Endothelial cell of hepatic sinusoid (primary cell): ENCODE measurements at regions not wholly inside any gene's neighbourhood (a gene's known extent, or its start where the extent isn't known, plus 50 kb on each side); places are given as distances from the start of the nearest gene placed in this dataset.

ENCODE experiments used
- in situ Hi-C: cut with HindIII; loops from 2 replicates; pipeline ENCODE4 v1.10.0; 2017; ENCODE audit warnings: low sequenced_read_pairs

DNA sequence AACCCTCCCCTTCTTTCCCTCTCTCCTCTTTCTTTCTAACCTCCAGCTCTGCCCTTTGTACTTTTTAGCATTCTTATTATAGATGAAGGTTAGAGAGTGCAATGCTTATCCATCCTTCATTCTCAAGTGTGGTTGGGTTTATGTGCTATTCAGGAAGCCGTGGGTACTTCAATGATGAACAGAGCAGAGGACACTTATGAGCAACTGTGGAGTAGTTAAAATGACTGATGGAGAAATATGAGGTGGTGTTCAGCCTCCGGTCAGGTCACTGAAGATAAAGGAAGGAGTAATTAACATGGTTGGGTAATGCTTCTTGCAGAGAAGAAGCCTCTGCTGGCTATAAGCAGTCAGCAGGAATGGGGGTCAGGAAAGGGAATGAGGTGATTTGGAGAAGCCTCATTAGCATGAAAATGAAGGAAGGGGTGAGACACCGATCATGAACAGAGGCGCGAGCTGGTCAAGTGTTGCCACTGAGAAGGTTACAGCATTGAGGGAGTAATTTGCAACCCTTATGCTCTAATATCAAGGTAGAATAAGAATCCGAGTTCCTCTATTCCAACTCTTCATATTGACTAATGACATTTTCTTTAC is 174.7 kb downstream of the LPIN1 start:
- in situ Hi-C loops, result no loop called here

DNA sequence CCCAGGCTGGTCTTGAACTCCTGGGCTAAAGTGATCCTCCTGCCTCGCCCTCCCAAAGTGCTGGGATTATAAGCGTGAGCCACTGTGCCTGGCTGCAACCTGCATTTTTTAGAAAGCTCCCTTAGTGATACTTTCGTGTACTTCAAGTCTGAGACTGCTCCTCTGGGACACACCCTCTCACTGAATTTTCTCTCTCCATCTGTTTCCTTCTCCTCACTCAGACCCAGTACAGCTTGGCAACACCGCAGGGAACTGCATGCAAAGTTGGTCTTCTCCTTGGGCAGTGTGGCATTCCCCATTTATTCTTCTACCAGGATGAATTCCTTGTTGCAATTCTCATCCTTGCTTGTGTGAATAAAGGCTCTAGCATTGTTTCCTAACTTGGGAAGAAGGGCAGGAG is 175.9 kb downstream of the LPIN1 start:
- in situ Hi-C loops, result no loop called here

DNA sequence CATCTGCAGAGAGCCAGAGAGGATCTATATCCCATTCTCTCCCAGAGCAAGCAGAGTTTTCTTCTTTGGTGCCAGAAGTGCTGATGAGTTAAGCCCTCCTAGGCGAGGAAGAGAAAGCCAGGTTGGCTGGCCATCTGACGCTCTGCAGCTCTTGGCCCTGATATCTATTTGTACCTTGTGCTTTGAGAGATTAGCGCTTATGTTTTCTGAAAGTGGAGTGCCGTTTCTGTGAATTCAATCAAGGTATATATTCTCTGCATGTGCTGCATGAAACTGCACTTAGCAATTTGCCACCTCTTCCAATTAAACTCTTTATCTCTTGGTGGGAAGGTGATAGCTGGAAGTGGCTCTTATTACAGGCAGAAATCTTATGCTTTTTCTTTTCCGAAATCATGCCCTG is 177.5 kb downstream of the LPIN1 start:
- in situ Hi-C loops, result no loop called here

DNA sequence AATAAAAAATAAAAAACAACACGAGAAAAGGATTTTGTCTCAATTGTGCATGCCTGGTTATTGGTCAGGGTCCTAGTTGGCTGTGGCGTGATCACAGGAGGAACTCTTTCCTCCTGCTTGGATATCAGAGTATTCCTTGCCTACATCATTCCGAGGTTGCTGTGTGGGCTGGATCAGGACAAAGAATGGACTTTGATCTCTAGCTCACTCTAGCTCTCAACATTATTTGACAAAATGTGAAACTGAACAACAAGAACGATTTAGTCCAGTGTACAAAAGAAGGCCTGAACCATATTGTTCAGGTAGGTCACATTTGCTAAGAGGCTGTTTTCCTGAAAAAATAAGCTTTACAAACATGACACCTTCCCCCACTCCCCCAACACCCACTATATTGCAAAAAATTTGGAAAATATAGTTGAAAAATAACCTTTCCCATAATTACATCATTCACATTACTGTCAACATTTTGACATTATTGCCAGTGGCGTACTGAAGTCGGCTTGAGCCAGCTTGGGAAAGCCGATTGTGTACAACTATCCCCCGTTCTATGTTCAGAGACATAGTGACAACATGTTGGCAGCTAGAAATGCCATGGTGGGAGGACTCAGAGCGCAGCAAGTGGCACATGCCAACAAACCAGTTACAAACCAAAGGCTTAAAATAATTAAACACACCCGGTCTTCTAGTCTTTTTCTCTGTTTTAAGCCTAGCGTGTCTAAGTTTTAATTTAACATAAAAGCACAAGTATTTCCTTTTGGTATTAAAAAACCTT is 179.0 kb downstream of the LPIN1 start:
- in situ Hi-C loops, result no loop called here

DNA sequence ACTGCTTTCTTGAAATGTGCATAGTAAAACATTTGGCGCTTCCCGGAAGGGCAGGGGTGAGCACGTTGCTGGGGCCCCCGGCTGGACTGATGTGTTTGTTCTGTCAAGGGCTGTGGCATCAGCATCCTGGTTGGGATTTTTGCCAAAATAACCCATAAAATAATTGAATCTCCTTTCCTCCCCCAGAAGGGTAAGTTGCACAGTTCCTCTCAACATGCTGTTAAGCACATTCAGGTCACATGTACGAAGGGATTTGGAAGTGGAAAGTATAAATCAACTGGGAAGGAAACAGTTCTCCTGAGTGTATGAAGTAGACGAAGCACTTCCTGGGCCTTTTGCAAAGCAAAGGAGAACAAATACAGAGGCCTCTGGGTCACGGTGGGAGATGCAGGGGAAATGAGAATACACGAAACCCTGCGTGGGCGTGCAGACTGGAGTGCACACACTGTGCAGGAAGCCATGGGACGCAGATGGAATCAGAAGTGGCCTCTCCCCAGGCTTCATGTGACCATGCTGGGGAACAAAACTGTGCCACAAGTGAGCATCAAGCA is 183.9 kb downstream of the LPIN1 start:
- in situ Hi-C loops, result no loop called here

DNA sequence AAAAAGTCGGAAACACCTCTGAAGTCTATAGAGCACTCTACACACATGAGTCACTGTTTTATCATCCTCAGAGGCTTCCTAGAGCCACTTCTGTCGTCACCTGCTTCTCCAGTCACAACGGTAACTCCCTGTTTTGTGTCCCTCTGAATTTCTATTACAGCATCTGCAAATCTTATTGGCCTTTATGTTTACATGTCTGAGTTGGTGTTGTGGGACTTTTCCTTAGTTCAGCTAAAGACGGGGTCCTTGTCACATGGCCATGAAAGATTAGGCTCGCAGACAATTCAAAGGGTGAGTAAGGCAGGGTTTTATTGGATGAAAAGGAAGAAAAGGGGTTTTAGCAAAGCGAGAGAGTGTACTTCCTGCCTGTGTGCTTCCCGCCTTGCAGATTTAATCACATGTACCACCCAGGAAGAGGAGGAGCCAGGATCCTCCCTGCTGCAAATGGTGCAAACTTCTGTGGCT is 185.6 kb downstream of the LPIN1 start:
- in situ Hi-C loops, result no loop called here

DNA sequence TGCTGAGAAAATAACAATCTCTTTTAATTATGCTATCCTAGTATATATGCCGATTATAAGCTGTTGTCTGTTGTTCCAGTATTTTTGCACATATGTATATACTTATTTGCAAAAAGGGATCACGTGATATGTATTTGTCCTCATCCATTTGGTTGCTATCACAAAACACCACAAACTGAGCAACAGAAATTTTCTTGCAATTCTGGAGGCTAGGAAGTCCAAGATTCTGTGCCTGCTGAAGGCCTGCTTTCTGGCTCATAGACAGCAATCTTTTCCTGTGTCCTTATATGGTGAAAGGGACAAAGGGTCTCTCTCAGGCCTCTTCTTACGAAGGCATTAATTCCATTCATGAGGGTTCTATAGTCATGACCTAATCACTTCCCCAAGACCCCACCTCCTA is 186.5 kb downstream of the LPIN1 start:
- in situ Hi-C loops, result no loop called here

DNA sequence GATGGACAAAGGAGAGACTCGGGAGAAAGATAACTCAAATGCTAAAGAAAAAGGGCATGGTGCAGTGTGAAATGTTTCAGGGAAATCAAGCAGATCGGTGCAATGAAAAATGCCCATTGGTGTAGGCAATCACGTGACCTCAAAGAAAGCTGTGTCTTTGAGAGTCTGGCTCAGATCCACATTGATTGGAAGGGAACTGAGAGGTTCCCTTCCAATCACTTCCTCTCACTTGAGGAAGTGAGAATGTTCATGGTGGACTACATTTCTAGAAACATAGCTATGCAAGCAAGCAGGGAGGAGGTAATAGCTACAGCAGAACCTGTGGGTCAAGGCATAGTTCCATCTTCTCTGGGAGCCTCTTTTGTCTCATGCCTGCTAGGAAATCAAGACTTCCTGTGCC is 187.4 kb downstream of the LPIN1 start:
- in situ Hi-C loops, result no loop called here

DNA sequence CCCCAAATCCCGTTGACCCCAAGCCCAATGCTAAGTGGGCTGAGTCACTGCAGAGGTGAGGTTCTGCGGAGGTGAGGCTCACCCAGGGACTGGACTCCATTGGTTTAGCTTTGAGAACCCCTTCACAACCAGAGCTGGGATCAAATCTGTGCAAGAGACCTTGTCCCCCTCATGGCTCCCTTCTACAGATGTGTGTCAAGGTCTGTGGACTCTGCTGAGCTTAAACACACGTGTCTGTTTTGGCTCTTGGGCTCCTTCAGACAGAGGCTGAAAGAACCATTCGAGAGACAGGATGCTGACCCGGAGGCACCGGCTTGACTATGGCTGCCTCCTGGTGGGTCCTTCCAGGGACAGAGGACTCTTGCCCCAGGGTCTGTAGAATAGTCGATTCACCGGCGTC is 190.3 kb downstream of the LPIN1 start:
- in situ Hi-C loops, result no loop called here

DNA sequence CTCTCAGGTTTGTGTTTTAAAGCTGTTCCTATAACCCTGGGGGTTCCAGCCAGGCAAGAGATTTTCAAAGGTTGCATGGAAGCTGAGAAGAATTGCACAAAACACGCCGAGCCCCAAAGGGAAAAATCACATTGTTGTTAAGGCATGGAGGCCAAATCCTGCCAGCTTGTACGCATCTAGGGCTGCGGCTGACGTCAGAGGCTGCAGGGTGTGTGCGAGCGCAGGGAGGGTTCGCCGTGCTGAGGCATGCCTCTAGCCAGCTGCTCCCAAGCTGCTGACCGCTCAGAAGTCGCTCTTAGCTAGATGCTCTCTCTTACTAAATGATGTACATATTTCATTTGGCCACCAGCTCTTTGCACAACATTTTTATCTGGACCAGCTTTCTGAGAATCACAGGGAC is 191.8 kb downstream of the LPIN1 start:
- in situ Hi-C loops, result no loop called here

DNA sequence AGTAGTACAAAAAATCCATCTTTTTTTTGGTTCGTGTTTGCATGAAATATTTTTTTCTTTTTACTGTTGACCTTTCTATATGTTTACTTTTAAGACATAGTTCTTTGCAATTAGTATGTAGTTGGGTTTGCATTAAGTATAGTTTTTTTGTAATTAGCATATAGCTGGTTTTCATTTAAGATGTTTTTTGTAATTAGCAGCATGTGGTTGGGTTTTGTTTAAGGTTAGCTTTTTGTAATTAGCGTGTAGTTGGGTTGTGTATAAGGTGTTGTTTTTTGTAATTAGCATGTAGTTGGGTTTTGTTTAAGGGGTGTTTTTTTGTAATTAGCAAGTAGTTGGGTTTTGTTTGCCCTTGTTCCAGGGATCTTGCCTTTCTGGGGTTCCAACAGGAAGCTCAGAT is 193.1 kb downstream of the LPIN1 start:
- in situ Hi-C loops, result no loop called here

DNA sequence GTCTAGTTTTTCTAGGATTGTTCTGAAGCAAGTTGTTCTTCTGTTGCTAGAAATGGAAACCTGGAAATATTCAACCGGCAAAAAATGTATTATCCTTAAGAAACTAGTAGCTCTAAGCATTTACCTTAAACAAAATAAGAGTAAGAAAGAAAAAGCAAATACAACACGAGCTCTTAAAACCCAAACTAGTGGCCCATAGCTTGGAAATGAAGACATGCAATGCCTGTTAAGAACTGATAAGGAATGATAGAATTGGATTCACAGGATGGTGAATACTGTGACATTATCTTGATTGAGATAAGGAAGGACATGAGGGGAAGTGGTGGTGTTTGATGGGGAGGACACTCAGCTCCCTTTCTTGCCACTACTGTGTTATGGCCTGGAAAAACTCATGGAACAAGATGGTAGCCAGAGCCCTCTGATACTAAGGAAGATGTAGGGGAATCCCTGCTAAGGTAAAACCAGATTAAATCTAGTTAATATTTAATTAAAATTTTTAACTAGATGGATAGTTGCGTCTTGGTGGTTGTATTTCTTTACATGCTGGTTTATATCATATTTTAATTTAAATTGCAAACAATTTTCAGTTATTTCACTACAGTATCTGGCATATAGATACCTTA is 193.8 kb downstream of the LPIN1 start:
- in situ Hi-C loops, result no loop called here

DNA sequence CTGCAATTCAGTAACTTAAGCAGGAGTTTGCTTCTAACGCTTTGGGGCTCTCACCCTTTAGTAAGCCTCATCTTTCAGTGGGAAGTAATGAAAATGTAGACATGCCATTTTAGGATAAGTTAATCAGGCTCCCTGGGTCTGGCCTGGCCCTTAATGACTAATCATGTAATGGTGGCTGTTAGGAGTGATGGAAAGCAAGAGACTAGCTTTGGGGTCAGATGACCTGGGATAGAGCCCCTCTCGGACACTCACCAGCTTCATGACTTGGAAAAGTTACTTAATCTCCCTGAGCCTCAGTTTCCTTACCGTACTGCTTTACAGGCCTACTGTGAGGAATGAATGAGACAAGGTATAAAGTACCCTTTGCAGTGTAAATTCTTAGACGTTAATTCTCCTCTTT is 194.4 kb downstream of the LPIN1 start:
- in situ Hi-C loops, result no loop called here

DNA sequence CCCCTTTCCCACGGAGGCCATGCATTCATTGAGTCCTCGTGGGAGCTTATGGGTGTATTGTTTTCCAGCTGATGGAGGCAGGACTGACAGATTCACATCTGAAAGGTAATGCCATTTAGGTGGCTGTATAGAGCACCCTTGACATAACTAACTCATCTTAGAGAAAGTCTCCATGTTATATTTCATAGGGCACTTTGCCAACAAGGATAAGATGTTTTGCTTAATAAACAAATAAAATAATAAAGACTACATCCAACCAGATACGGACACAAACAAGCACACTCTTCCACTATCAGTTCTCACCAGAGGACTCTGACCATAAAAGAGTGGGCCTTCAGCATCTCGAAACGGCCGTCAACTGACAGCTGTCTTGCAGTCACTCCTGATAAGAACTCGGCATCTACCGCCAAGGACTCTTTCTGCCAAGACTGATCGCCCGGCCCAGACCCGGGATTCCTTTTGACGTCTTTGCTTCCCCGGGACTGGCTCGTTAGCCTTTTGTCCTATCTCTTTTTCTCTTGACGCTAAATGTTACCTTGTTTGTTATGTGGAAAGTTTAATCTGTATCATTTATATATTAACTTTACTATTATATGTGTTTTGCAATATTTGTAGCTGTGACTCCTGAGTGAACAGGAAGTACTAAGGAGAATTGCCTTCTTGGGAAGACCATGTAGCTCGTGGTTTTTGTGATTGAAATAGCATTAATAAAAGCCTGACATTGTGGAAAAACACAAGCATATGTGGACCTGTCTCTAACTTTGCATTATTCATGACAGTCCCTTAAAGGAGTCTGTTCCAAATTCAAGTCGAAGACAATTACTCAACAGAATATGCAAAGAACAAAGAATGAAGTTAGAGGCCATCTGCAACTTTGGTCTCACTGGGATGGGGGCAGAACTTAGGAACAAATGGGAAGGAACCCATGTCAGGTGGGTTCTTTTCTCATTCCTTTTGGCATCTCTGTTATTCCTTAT is 195.1 kb downstream of the LPIN1 start:
- in situ Hi-C loops, result no loop called here

DNA sequence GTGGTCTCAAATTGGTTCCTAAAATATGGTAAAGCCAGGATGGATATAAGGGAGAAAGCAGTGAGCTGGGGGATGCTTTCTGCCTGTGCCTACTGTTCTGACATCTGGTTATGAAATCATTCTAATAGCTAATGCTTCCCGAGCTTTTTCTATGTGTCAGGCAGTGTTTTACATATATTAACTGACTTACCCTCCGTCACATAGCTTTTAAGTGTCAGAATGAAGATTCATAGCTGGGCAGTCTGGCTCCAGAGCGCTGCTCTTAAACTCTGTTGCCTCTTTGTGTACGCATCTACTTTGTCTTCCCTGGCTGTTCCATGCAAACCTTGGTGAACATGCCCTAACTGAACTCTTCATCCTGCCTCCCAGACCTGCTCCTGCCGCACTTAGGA is 195.7 kb downstream of the LPIN1 start:
- in situ Hi-C loops, result no loop called here

DNA sequence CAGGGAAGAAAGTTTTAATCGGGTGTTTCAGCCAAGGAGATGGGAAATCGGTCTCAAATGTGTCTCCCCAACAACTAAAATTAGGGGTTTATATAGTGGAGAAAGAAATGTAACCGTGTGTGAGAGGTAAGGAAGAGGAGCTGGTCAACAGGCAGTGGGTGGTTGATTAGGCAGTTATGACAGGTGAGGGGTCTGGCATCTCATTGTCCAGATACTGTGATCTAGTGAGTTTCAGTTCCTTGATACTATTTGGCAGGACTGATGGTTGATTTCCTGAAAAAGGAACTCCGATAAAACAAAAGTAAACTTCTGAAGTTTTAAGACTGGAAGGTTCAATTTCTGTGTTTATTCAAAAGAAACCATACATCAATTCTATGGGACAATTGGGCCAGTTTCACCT is 197.9 kb downstream of the LPIN1 start:
- in situ Hi-C loops, result no loop called here

DNA sequence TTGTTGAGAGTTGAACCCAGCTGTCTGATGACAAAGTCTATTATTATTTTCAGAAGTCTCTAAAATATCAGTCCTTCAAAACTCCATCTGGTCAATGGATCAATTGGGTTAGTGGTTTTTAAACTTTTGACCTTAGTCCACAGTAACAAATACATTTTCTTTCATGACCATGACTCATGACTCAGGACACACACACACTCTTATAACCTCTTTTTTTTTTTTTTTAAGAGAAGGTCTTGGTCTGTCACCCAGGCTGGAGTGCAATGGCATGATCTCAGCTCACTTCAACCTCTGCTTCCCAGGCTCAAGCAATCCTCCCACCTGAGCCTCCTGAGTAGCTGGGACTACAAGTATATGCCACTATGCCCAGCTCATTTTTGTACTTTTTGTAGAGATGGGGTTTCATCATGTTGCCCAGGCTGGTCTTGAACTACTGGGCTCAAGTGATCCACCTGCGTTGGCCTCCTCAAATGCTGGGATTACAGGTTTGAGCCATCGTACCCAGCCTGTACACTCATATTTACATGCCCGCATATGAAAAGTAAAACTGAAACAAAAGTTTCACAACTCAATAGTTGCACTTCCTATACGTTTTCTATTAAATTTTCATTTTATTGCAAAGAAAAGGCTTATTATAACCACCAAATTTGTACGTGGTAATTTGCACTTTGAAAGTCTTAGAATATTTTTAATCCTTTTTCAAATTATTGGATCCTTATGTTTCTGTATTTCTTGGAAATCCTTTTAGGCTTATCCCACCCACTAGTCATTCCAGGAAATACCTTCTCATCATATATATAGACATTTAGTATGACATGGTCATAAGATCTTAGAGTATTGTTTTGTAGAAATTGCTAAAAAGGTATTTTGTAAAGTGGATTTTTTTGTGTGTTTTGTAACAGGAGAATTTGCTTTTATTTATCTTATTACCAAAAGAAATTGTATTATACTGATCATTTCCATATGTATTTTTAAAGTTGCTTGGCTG is 199.0 kb downstream of the LPIN1 start:
- in situ Hi-C loops, result no loop called here

DNA sequence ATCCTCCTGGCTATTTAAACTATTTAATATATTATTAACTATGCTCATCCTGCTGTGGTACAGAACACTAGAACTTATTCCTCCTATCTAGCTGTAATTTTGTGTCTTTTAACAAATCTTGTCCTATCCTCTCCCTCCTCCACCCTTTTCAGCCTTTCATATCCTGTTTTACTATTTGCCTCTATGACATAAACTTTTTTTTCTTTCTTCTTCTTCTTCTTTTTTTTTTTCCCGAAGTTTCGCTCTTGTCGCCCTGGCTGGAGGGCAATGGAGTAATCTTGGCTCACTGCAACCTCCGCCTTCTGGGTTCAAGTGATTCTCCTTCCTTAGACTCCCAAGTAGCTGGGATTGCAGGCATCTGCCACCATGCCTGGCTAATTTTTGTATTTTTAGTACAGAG is 201.5 kb downstream of the LPIN1 start:
- in situ Hi-C loops, result no loop called here

DNA sequence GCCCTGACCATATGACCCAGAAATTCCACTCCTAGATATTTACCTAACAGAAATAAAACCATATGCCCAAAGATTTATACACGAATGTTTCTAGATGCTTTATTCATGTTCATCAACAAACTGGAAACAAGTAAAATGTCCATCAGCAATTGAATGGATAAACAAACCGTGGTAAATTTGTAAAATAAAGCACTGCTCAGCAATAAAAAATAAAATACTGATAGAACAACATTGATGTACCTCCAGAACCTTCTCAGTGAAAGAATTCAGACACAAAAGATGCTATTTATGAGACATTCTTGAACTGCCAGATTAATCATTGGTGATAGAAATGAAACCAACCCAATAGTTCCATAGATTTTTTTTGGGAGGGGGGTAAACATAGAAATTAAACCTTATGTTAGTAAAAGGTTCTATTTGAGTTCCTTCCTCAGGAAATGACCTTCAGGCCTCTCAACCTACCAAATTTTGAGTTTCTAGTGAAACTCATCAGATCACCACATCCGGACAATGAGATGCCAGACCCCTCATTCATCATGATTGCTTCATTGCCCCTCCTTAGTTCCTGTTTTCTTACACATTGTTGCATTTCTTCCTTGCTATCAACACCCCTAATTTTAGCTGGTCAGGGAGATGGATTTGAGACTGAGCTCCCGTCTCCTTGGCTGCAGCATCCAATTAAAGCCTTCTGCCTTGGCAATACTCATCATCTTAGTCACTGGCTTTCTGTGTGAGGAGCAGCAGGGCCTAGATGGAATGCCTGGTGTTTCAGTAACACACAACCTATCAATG is 203.5 kb downstream of the LPIN1 start:
- in situ Hi-C loops, result no loop called here
